NCI-H1930 (cell line): ENCODE measurements at regions not wholly inside any gene's neighbourhood (a gene's known extent, or its start where the extent isn't known, plus 50 kb on each side); places are given as distances from the start of the nearest gene placed in this dataset.
"Not testable (repeated sequence)": the region's sequence is repeated elsewhere in the genome, so short reads cannot be mapped to it uniquely, and the experiment has no call there.

Experiments
- DNase-seq, 2 experiments: peaks; one replicate each; lab custom pipeline; 2025; lab: John Stamatoyannopoulos, UW

- no peak for DNase-seq
Observed at GRCh38 chr5:130580264-130580663, 584.8 kb downstream of the HINT1 start.

GRCh38 chr5:130578354-130578753, 586.7 kb downstream of the HINT1 start:
- no peak for DNase-seq

- DNase-seq = no peak
Observed at GRCh38 chr5:130571076-130571475, 594.0 kb downstream of the HINT1 start.

- DNase-seq = no peak
Observed at GRCh38 chr5:130568791-130569190, 596.3 kb downstream of the HINT1 start.

GRCh38 chr5:130555429-130555828, 609.6 kb downstream of the HINT1 start:
- DNase-seq = no peak

- no peak for DNase-seq
Observed at GRCh38 chr5:130550562-130550928, 614.5 kb downstream of the HINT1 start.

- DNase-seq = no peak
Observed at GRCh38 chr5:130549884-130550561, 615.0 kb downstream of the HINT1 start.

- DNase-seq = no peak
Observed at GRCh38 chr5:130546211-130546610, 618.8 kb downstream of the HINT1 start.

- DNase-seq = no peak
Observed at GRCh38 chr5:130545291-130545690, 619.8 kb downstream of the HINT1 start.

GRCh38 chr5:130541617-130542221, 623.3 kb downstream of the HINT1 start:
- no peak for DNase-seq

- no peak for DNase-seq
Observed at GRCh38 chr5:130536691-130537090, 628.4 kb downstream of the HINT1 start.

GRCh38 chr5:130532786-130533185, 628.5 kb downstream of the CHSY3 start:
- no peak for DNase-seq

GRCh38 chr5:130529511-130530485, 625.5 kb downstream of the CHSY3 start:
- no peak for DNase-seq

GRCh38 chr5:130529111-130529510, 624.8 kb downstream of the CHSY3 start:
- DNase-seq = no peak

- DNase-seq = no peak
Observed at GRCh38 chr5:130528474-130528873, 624.2 kb downstream of the CHSY3 start.

- no peak for DNase-seq
Observed at GRCh38 chr5:130526708-130527107, 622.4 kb downstream of the CHSY3 start.

GRCh38 chr5:130520211-130520610, 615.9 kb downstream of the CHSY3 start:
- no peak for DNase-seq

- no peak for DNase-seq
Observed at GRCh38 chr5:130514984-130515690, 610.9 kb downstream of the CHSY3 start.

- DNase-seq = no peak
Observed at GRCh38 chr5:130502702-130503101, 598.4 kb downstream of the CHSY3 start.

- DNase-seq = no peak
Observed at GRCh38 chr5:130501151-130501865, 597.0 kb downstream of the CHSY3 start.

- DNase-seq = not testable (repeated sequence)
Observed at GRCh38 chr5:130500495-130500894, 596.2 kb downstream of the CHSY3 start.
